A549 (cell line): ENCODE measurements at regions not wholly inside any gene's neighbourhood (a gene's known extent, or its start where the extent isn't known, plus 50 kb on each side); places are given as distances from the start of the nearest gene placed in this dataset.

Experiments used
- ATAC-seq, 2 experiments: fragments of 200-7000 bp in 1 of 2; fragments of >200 bp in 1 of 2; cut with Nextera tagmentation in 1 of 2; cut with Tn5 transposase in 1 of 2; 3 replicates each; pipeline versions ENCODE4 v1.8.0 to v1.9.1; 2018 to 2020; ENCODE audit warnings: mild to moderate bottlenecking in 1 of 2, moderate library complexity in 1 of 2
- CTCF ChIA-PET: fragments of 300-600 bp; sonication (Branson Sonifier 250); formaldehyde crosslinking; extraction: SDS; loops from one replicate; lab custom pipeline; 2021; ENCODE audit warnings: antibody characterized with exemption, inconsistent platforms; lab: Yijun Ruan, JAX
- POLR2A ChIA-PET: fragments of 350-600 bp; formaldehyde crosslinking; extraction: SDS; loops from one replicate; lab custom pipeline; 2021; ENCODE audit warnings: antibody characterized with exemption, inconsistent platforms; lab: Yijun Ruan, JAX
- DNase-seq, 2 experiments: peaks; one replicate each; pipeline versions ENCODE4 v3.0.0 to v3.0.0-alpha.2; 2011 to 2016; ENCODE audit warnings: low read depth in 1 of 2, low spot score in 1 of 2
- FAIRE-seq: peaks from 2 replicates; lab custom pipeline; 2011; peaks lifted over from hg19 to GRCh38; lab: Jason Lieb, UNC
- H3K27ac ChIP-seq, 2 experiments: fragments of >200 bp; sonication (Bioruptor Twin); formaldehyde crosslinking; 3 replicates each; pipeline ENCODE4 v1.5.1; 2016 to 2017
- H3K4me1 ChIP-seq: fragments of >200 bp; sonication (Bioruptor Twin); formaldehyde crosslinking; 3 replicates; pipeline ENCODE4 v1.6.1; 2016
- H3K4me2 ChIP-seq: fragments of >200 bp; sonication (Bioruptor Twin); formaldehyde crosslinking; 3 replicates; pipeline ENCODE4 v1.6.1; 2016
- H3K4me3 ChIP-seq: fragments of >200 bp; sonication (Bioruptor Twin); formaldehyde crosslinking; 3 replicates; pipeline ENCODE4 v1.5.1; 2016
- H3K9me3 ChIP-seq: fragments of >200 bp; sonication (Bioruptor Twin); formaldehyde crosslinking; 3 replicates; pipeline ENCODE4 v1.6.1; 2016
- BHLHE40 ChIP-seq: IDR thresholded peaks from 2 replicates; pipeline ENCODE4 v1.6.1; 2012; ENCODE audit warnings: low read depth, low read length, inconsistent platforms
- CEBPB ChIP-seq, 2 experiments: fragments of >200 bp in 1 of 2; sonication (Bioruptor Twin) in 1 of 2; formaldehyde crosslinking in 1 of 2; IDR thresholded peaks; 2 replicates each; pipeline ENCODE4 v1.6.1; 2012 to 2016
- ELK1 ChIP-seq: fragments of 150-350 bp; IDR thresholded peaks from 2 replicates; pipeline ENCODE4 v1.6.1; 2014; ENCODE audit warnings: low read depth, mild to moderate bottlenecking, low read length
- ESRRA ChIP-seq: fragments of 150-350 bp; IDR thresholded peaks from 2 replicates; pipeline ENCODE4 v1.6.1; 2014; ENCODE audit warnings: mild to moderate bottlenecking, low read length, borderline replicate concordance
- FOSB ChIP-seq: fragments of 250-450 bp; sonication (Bioruptor Pico); IDR thresholded peaks from 2 replicates; pipeline ENCODE4 v1.5.0; 2020; ENCODE audit warnings: mild to moderate bottlenecking, moderate library complexity
- HEYL ChIP-seq: fragments of 250-450 bp; sonication (Bioruptor Pico); IDR thresholded peaks from 2 replicates; pipeline ENCODE4 v1.8.0; 2021; ENCODE audit warnings: mild to moderate bottlenecking, moderate library complexity
- HOXB5 ChIP-seq: fragments of 250-450 bp; sonication (Bioruptor Pico); IDR thresholded peaks from 2 replicates; pipeline ENCODE4 v1.5.0; 2020; ENCODE audit warnings: mild to moderate bottlenecking, moderate library complexity
- KDM1A ChIP-seq: fragments of 200-600 bp; sonication (generic); IDR thresholded peaks from 2 replicates; pipeline ENCODE4 v1.6.1; 2016; ENCODE audit warnings: low read depth, mild to moderate bottlenecking
- MAFK ChIP-seq: fragments of 450-650 bp; IDR thresholded peaks from 2 replicates; pipeline ENCODE4 v1.6.1; 2014; ENCODE audit not compliant: partially characterized antibody
- MYC ChIP-seq: IDR thresholded peaks from 2 replicates; pipeline ENCODE4 v1.6.1; 2012; ENCODE audit warnings: mild to moderate bottlenecking, inconsistent platforms, low read length, improper control_type of control experiment, borderline replicate concordance
- POLR2AphosphoS2 ChIP-seq: conservative IDR thresholded peaks from 2 replicates; pipeline ENCODE4 v1.6.1; 2012; ENCODE audit warnings: low read length, improper control_type of control experiment, inconsistent platforms
- RFX5 ChIP-seq: fragments of 450-650 bp; IDR thresholded peaks from 2 replicates; pipeline ENCODE4 v1.7.1; 2014; ENCODE audit warnings: antibody characterized with exemption, mild to moderate bottlenecking, moderate library complexity
- SREBF2 ChIP-seq: fragments of 450-650 bp; IDR thresholded peaks from 2 replicates; pipeline ENCODE4 v1.6.1; 2014; ENCODE audit warnings: mild to moderate bottlenecking, moderate library complexity
- TFCP2L1 ChIP-seq: fragments of 250-450 bp; sonication (Bioruptor Pico); IDR thresholded peaks from 2 replicates; pipeline ENCODE4 v1.5.0; 2021; ENCODE audit warnings: mild to moderate bottlenecking
- ZC3H11A ChIP-seq: fragments of 450-650 bp; IDR thresholded peaks from 2 replicates; pipeline ENCODE4 v1.6.1; 2014; ENCODE audit warnings: antibody characterized with exemption, mild to moderate bottlenecking
- ZFP36 ChIP-seq: fragments of 450-650 bp; IDR thresholded peaks from 2 replicates; pipeline ENCODE4 v1.6.1; 2014; ENCODE audit warnings: borderline replicate concordance; ENCODE audit not compliant: partially characterized antibody
- ZNF302 ChIP-seq: fragments of 250-450 bp; sonication (Bioruptor Pico); IDR thresholded peaks from 2 replicates; pipeline ENCODE4 v1.9.0; 2021; ENCODE audit warnings: inconsistent platforms, mild to moderate bottlenecking, moderate library complexity
- ZSCAN20 ChIP-seq: fragments of 250-450 bp; sonication (Bioruptor Pico); IDR thresholded peaks from 2 replicates; pipeline ENCODE4 v1.8.0; 2022; ENCODE audit warnings: mild to moderate bottlenecking, moderate library complexity
- WGBS: methylation state at CpG from one replicate; pipeline ENCODE4 v1.1.6; 2017; ENCODE audit errors: missing lambda C conversion rate; 5-methylcytosine and 5-hydroxymethylcytosine counted together
- TF ChIP-seq, protein P1 (sequence below): fragments of 450-650 bp; IDR thresholded peaks from 2 replicates; pipeline ENCODE4 v1.6.1; 2014; ENCODE audit warnings: antibody characterized with exemption
- TF ChIP-seq, protein P2 (sequence below): fragments of >200 bp; sonication (Bioruptor Twin); formaldehyde crosslinking; IDR thresholded peaks from 3 replicates; pipeline ENCODE4 v1.5.1; 2016
- TF ChIP-seq, protein P3 (sequence below): IDR thresholded peaks from 2 replicates; pipeline ENCODE4 v1.6.1; 2012
- TF ChIP-seq, protein P4 (sequence below): fragments of 250-450 bp; sonication (Bioruptor Pico); IDR thresholded peaks from 2 replicates; pipeline ENCODE4 v1.5.0; 2020; ENCODE audit warnings: low read depth, mild to moderate bottlenecking, moderate library complexity

DNA sequence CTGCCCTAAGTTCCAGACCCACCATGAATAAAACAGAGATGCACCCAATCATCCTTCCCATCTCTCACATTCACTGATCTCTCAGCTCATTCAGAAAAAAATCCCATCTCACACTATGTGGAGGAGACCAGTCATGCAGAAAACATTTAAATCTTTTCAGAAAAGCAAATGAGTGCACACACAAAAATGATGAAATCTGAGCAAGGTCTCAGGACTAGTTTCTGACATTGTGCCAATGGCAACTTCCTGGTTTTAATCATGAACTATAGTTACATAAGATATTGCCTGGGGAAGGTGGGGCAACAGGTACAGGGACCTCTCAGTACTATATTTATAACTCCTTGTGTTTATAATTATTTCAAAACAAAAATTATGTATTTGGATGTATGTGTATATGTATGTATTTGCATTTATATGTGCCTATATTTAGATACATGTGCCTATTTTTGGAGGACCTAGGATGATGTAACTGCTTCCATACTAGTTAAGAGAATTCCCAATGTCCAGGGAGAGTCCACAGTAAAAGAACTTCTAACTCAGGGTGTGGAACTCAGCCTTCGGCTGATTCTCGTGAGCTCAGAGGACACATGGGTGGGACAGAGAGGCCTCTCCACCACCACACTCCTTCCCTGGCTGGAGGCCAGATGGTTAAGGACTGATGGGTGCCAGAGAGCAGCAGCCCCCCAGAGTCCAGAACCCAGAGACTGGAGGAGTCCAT lies 71.7 kb upstream of the MAP3K4 start:
- DNase-seq: peak in 1 of 2 experiments; percentile 11
- no peak overlapping the region for H3K4me3 ChIP-seq
- TF ChIP-seq ELK1 (no peak), CEBPB (IDR thresholded peaks at IDR 0.05) (0 out of 4 replicates have a peak, but pooled peaks of 1 of the 2 experiments have one; percentile 3), BHLHE40 (no peak), HEYL (CRISPR knock-in tag) (no peak), TFCP2L1 (CRISPR knock-in tag) (no peak), HOXB5 (no peak)
- TF ChIP-seq, protein P1, sequence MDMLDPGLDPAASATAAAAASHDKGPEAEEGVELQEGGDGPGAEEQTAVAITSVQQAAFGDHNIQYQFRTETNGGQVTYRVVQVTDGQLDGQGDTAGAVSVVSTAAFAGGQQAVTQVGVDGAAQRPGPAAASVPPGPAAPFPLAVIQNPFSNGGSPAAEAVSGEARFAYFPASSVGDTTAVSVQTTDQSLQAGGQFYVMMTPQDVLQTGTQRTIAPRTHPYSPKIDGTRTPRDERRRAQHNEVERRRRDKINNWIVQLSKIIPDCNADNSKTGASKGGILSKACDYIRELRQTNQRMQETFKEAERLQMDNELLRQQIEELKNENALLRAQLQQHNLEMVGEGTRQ: no peak
- TF ChIP-seq, all 56 proteins: peak for 1
- POLR2A ChIA-PET: no interaction called here
- H3K9me3 ChIP-seq: no peaks in the 10 kb centered on the region
- FAIRE-seq (no peak), ATAC-seq (peak in 1 of 2 experiments; percentile 34; a peak in 1 of 6 replicates)
- WGBS: 62% methylated on average over 2 of the region's 2 CpGs
- peak overlapping the region in 1 of 2 experiments; percentile 40; a peak in 1 of 6 replicates for H3K27ac ChIP-seq
- peak overlapping the region; percentile 35; the same call in 2 of the 3 replicates for H3K4me2 ChIP-seq
- peaks cover 13% of the 10 kb centered on the region; the same call in 1 of the 3 replicates for H3K4me1 ChIP-seq
- CTCF ChIA-PET: interaction anchor here (1.4 to 3.6 kb wide), 2 partner anchors 11 to 451 kb away, joined by 4 to 15 read pairs; no protein-coding TSS in a partner anchor

DNA sequence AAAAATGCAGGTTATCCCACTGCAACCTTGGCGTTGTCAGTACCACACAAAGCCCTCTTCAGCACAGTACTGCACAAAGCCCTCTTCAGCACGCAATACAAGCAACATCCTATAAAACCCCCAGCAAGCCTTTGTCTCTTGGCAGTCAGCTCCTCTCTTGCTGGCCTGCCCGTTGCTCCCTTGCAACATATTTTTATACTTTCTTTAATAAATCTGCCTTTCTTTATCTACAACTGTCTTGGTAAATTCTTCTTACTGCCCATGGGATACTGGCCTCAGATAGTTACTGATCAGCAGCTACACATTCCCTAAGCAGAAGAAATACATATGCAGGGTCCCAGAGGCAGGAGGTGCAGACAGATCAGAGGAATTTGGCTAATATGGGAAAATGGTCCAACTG lies 70.5 kb upstream of the MAP3K4 start:
- Histone ChIP-seq H3K4me2 (no peak overlapping the region), H3K27ac (no peak overlapping the region), H3K4me1 (peaks cover 13% of the 10 kb centered on the region; the same call in 1 of the 3 replicates), H3K9me3 (no peaks in the 10 kb centered on the region), H3K4me3 (no peak overlapping the region)
- ChIA-PET POLR2A (no interaction called here), CTCF (interaction anchor here (1.3 to 3.6 kb wide), 2 partner anchors 10 to 72 kb away, joined by 3 to 15 read pairs; no protein-coding TSS in a partner anchor)
- no peak for ATAC-seq
- DNase-seq: no peak
- 39% methylated on average over 3 of the region's 3 CpGs for WGBS
- no peak for FAIRE-seq
- TF ChIP-seq MYC: no peak
- TF ChIP-seq MAFK: no peak
- TF ChIP-seq, protein P2, sequence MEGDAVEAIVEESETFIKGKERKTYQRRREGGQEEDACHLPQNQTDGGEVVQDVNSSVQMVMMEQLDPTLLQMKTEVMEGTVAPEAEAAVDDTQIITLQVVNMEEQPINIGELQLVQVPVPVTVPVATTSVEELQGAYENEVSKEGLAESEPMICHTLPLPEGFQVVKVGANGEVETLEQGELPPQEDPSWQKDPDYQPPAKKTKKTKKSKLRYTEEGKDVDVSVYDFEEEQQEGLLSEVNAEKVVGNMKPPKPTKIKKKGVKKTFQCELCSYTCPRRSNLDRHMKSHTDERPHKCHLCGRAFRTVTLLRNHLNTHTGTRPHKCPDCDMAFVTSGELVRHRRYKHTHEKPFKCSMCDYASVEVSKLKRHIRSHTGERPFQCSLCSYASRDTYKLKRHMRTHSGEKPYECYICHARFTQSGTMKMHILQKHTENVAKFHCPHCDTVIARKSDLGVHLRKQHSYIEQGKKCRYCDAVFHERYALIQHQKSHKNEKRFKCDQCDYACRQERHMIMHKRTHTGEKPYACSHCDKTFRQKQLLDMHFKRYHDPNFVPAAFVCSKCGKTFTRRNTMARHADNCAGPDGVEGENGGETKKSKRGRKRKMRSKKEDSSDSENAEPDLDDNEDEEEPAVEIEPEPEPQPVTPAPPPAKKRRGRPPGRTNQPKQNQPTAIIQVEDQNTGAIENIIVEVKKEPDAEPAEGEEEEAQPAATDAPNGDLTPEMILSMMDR: no peak
- TF ChIP-seq ESRRA: no peak
- TF ChIP-seq RFX5: no peak
- TF ChIP-seq ZSCAN20 (CRISPR knock-in tag): no peak
- TF ChIP-seq, protein P1: no peak
- no peak for TF ChIP-seq ZC3H11A
- TF ChIP-seq FOSB (CRISPR knock-in tag): no peak
- no peak for TF ChIP-seq ELK1
- no peak for TF ChIP-seq SREBF2
- TF ChIP-seq, protein P3, sequence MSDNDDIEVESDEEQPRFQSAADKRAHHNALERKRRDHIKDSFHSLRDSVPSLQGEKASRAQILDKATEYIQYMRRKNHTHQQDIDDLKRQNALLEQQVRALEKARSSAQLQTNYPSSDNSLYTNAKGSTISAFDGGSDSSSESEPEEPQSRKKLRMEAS: no peak
- no peak for TF ChIP-seq POLR2AphosphoS2
- TF ChIP-seq, protein P4, sequence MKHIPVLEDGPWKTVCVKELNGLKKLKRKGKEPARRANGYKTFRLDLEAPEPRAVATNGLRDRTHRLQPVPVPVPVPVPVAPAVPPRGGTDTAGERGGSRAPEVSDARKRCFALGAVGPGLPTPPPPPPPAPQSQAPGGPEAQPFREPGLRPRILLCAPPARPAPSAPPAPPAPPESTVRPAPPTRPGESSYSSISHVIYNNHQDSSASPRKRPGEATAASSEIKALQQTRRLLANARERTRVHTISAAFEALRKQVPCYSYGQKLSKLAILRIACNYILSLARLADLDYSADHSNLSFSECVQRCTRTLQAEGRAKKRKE (CRISPR knock-in tag): no peak
- TF ChIP-seq ZFP36: no peak
- no peak for TF ChIP-seq ZNF302 (CRISPR knock-in tag)
- TF ChIP-seq KDM1A: no peak
- TF ChIP-seq, all 56 proteins: peak for 0
